ENCODE measurements at regions not wholly inside any gene's neighbourhood (a gene's known extent, or its start where the extent isn't known, plus 50 kb on each side); places are given as distances from the start of the nearest gene placed in this dataset.

- Mint-ChIP-seq H3K36me3 (ENCODE audit: low read depth) (no peaks in the 10 kb centered on the region), H3K27ac (no peak overlapping the region), H3K4me3 (no peak overlapping the region), H3K9me3 (no peaks in the 10 kb centered on the region), H3K27me3 (ENCODE audit: insufficient read depth) (no peaks in the 10 kb centered on the region), H3K4me1 (no peaks in the 10 kb centered on the region)
- no peak overlapping the region for H3K9ac ChIP-seq (ENCODE audit: extremely low read depth, low read length, poor library complexity, severe bottlenecking)
- DNase-seq = no peak
- H3K36me3 ChIP-seq (ENCODE audit: control insufficient read depth, insufficient read depth, low read length) = no peaks in the 10 kb centered on the region
- TF ChIP-seq, protein P1, sequence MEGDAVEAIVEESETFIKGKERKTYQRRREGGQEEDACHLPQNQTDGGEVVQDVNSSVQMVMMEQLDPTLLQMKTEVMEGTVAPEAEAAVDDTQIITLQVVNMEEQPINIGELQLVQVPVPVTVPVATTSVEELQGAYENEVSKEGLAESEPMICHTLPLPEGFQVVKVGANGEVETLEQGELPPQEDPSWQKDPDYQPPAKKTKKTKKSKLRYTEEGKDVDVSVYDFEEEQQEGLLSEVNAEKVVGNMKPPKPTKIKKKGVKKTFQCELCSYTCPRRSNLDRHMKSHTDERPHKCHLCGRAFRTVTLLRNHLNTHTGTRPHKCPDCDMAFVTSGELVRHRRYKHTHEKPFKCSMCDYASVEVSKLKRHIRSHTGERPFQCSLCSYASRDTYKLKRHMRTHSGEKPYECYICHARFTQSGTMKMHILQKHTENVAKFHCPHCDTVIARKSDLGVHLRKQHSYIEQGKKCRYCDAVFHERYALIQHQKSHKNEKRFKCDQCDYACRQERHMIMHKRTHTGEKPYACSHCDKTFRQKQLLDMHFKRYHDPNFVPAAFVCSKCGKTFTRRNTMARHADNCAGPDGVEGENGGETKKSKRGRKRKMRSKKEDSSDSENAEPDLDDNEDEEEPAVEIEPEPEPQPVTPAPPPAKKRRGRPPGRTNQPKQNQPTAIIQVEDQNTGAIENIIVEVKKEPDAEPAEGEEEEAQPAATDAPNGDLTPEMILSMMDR (conservative IDR thresholded peaks at IDR 0.05) = no peak
- H3K4me3 ChIP-seq (ENCODE audit: low read length) = no peak overlapping the region
- 88 to 95% methylated on average over 3 of the region's 3 CpGs for whole genome bisulfite sequencing, 2 experiments (ENCODE audit: insufficient coverage in 1 of 2, insufficient read length in 1 of 2)
- no peaks in the 10 kb centered on the region for H3K9me3 ChIP-seq (ENCODE audit: control insufficient read depth, low read length)
- no peaks in the 10 kb centered on the region for H3K27me3 ChIP-seq (ENCODE audit: control insufficient read depth, insufficient read depth, low read length, poor library complexity, severe bottlenecking)
- H3K4me1 ChIP-seq (ENCODE audit: control insufficient read depth, insufficient read depth, low read length) = no peaks in the 10 kb centered on the region
- H3K27ac ChIP-seq (ENCODE audit: low read depth, low read length) = no peak overlapping the region
Measured at GRCh38 chr4:44912980-44913379, 186.6 kb upstream of the GNPDA2 start.

- no peak overlapping the region for H3K4me3 ChIP-seq (ENCODE audit: low read length)
- Mint-ChIP-seq H3K4me1 (no peaks in the 10 kb centered on the region), H3K27ac (no peak overlapping the region), H3K36me3 (ENCODE audit: low read depth) (no peaks in the 10 kb centered on the region), H3K4me3 (no peak overlapping the region), H3K27me3 (ENCODE audit: insufficient read depth) (no peaks in the 10 kb centered on the region), H3K9me3 (no peaks in the 10 kb centered on the region)
- TF ChIP-seq, protein P1 (conservative IDR thresholded peaks at IDR 0.05) = no peak
- H3K36me3 ChIP-seq (ENCODE audit: control insufficient read depth, insufficient read depth, low read length) = no peaks in the 10 kb centered on the region
- WGBS, 2 experiments (ENCODE audit: insufficient coverage in 1 of 2, insufficient read length in 1 of 2) = no CpG with 5 or more reads among the region's 1 CpG
- H3K9me3 ChIP-seq (ENCODE audit: control insufficient read depth, low read length) = no peaks in the 10 kb centered on the region
- no peak overlapping the region for H3K27ac ChIP-seq (ENCODE audit: low read depth, low read length)
- DNase-seq = no peak
- H3K9ac ChIP-seq (ENCODE audit: extremely low read depth, low read length, poor library complexity, severe bottlenecking) = no peak overlapping the region
- H3K27me3 ChIP-seq (ENCODE audit: control insufficient read depth, insufficient read depth, low read length, poor library complexity, severe bottlenecking) = no peaks in the 10 kb centered on the region
- no peaks in the 10 kb centered on the region for H3K4me1 ChIP-seq (ENCODE audit: control insufficient read depth, insufficient read depth, low read length)
Measured at GRCh38 chr4:44908565-44908964, 182.2 kb upstream of the GNPDA2 start.

DNA sequence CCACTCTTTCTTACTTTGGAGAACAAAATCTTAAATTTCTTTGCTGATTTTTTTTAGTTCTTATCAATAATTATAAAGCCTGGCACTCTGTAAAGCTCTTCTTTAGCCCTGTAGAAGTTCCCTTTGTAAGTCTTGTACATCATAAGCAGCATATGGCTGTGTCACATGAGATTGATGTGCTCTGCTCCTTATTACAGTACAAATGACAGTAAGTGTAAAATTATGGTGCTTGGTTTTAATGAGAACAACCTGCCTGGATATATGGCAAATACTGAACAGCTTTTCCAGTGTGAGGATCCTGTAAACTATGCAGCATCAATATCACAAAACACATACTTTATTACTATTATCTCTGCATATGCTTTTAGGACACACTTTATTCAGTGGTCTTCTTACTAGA lies 145.9 kb upstream of the GNPDA2 start:
- DNase-seq = no peak
- Histone ChIP-seq H3K9me3 (ENCODE audit: control insufficient read depth, low read length) (no peaks in the 10 kb centered on the region), H3K4me3 (ENCODE audit: low read length) (no peak overlapping the region), H3K27ac (ENCODE audit: low read depth, low read length) (no peak overlapping the region), H3K27me3 (ENCODE audit: control insufficient read depth, insufficient read depth, low read length, poor library complexity, severe bottlenecking) (no peaks in the 10 kb centered on the region), H3K9ac (ENCODE audit: extremely low read depth, low read length, poor library complexity, severe bottlenecking) (no peak overlapping the region), H3K4me1 (ENCODE audit: control insufficient read depth, insufficient read depth, low read length) (peaks cover 7% of the 10 kb centered on the region), H3K36me3 (ENCODE audit: control insufficient read depth, insufficient read depth, low read length) (no peaks in the 10 kb centered on the region)
- H3K27ac Mint-ChIP-seq = no peak overlapping the region
- H3K4me3 Mint-ChIP-seq = no peak overlapping the region
- H3K4me1 Mint-ChIP-seq = peaks cover 8% of the 10 kb centered on the region
- H3K36me3 Mint-ChIP-seq (ENCODE audit: low read depth) = no peaks in the 10 kb centered on the region
- TF ChIP-seq, protein P1 (conservative IDR thresholded peaks at IDR 0.05) = no peak
- no peaks in the 10 kb centered on the region for H3K27me3 Mint-ChIP-seq (ENCODE audit: insufficient read depth)
- no peaks in the 10 kb centered on the region for H3K9me3 Mint-ChIP-seq

All from endodermal cell (in vitro differentiated cells).